Endothelial cell of umbilical vein (primary cell): ENCODE measurements at regions not wholly inside any gene's neighbourhood (a gene's known extent, or its start where the extent isn't known, plus 50 kb on each side); places are given as distances from the start of the nearest gene placed in this dataset.

ENCODE experiments used
- BruUV-seq: library from RNA; stranded (reverse); fragments of 400-500 nt; replicated peaks from 2 replicates; lab custom pipeline; 2021; lab: Mats Ljungman, UMichigan
- CTCF ChIA-PET: fragments of 300-600, 350-600 bp; sonication (Branson Sonifier 250); formaldehyde crosslinking; loops from one replicate; lab custom pipeline; 2021; ENCODE audit warnings: antibody characterized with exemption, inconsistent platforms; lab: Charles Lee
- POLR2A ChIA-PET: fragments of 300-600, 350-600 bp; sonication (Branson Sonifier 250); formaldehyde crosslinking; loops from one replicate; lab custom pipeline; 2021; ENCODE audit warnings: antibody characterized with exemption, inconsistent platforms; lab: Charles Lee
- DNase-seq: peaks from one replicate; pipeline ENCODE4 v3.0.0-alpha.2; 2011; ENCODE audit warnings: low read depth, low spot score
- FAIRE-seq: peaks from 2 replicates; lab custom pipeline; 2011; peaks lifted over from hg19 to GRCh38; lab: Jason Lieb, UNC
- H2AFZ ChIP-seq: 2 replicates; pipeline ENCODE4 v1.6.0; 2012; ENCODE audit warnings: low read depth, low read length, control low read depth, inconsistent platforms
- H3K27ac ChIP-seq: 2 replicates; pipeline ENCODE4 v1.5.1; 2011; ENCODE audit warnings: low read depth, mild to moderate bottlenecking, control low read depth, low read length, moderate library complexity; ENCODE audit not compliant: insufficient read depth
- H3K27me3 ChIP-seq, 2 experiments: 2 replicates each; pipeline versions ENCODE4 v1.6.0 to v1.6.1; 2011; ENCODE audit warnings: low read length in 2 of 2, mixed read lengths in 1 of 2; ENCODE audit not compliant: control insufficient read depth in 2 of 2, insufficient read depth in 2 of 2
- H3K36me3 ChIP-seq, 2 experiments: 2 replicates in 1 of 2; 3 replicates in 1 of 2; pipeline ENCODE4 v1.5.1; 2011; ENCODE audit warnings: low read length in 2 of 2, mild to moderate bottlenecking in 1 of 2, moderate library complexity in 1 of 2; ENCODE audit not compliant: control insufficient read depth in 2 of 2, insufficient read depth in 2 of 2; ENCODE audit errors: extremely low read depth in 1 of 2
- H3K4me1 ChIP-seq: 3 replicates; pipeline ENCODE4 v1.5.1; 2011; ENCODE audit warnings: mild to moderate bottlenecking, low read length; ENCODE audit not compliant: control insufficient read depth, insufficient read depth; ENCODE audit errors: extremely low read depth
- H3K4me2 ChIP-seq: 2 replicates; pipeline ENCODE4 v1.6.1; 2011; ENCODE audit warnings: low read length, control low read depth, mixed read lengths; ENCODE audit not compliant: insufficient read depth
- H3K4me3 ChIP-seq, 3 experiments: fragments of 200-600 bp in 1 of 3; sonication (generic), shearing (Covaris generic) in 1 of 3; replicated peaks in 1 of 3; 2 replicates each; pipeline ENCODE4 v1.5.1; 2011 to 2016; ENCODE audit warnings: control low read depth in 3 of 3, low read length in 3 of 3, mild to moderate bottlenecking in 2 of 3, inconsistent platforms in 1 of 3, low read depth in 1 of 3, moderate library complexity in 1 of 3; ENCODE audit not compliant: insufficient read depth in 1 of 3
- H3K79me2 ChIP-seq: 2 replicates; pipeline ENCODE4 v1.6.0; 2012; ENCODE audit warnings: low read length, inconsistent platforms; ENCODE audit not compliant: control insufficient read depth, insufficient read depth
- H3K9ac ChIP-seq: replicated peaks from 2 replicates; pipeline ENCODE3; 2011; ENCODE audit warnings: low read length, control low read depth; ENCODE audit not compliant: insufficient read depth; ENCODE audit errors: extremely low read depth
- H3K9me1 ChIP-seq: replicated peaks from 3 replicates; pipeline ENCODE4 v1.6.0; 2011; ENCODE audit warnings: mild to moderate bottlenecking, low read length; ENCODE audit not compliant: control insufficient read depth, insufficient read depth; ENCODE audit errors: extremely low read depth
- H3K9me3 ChIP-seq: replicated peaks from 2 replicates; pipeline ENCODE4 v1.5.1; 2012; ENCODE audit warnings: low read length, inconsistent platforms; ENCODE audit not compliant: control insufficient read depth, insufficient read depth
- H4K20me1 ChIP-seq: replicated peaks from 2 replicates; pipeline ENCODE3; 2011; ENCODE audit warnings: mild to moderate bottlenecking, low read length; ENCODE audit not compliant: control insufficient read depth, insufficient read depth; ENCODE audit errors: extremely low read depth
- EZH2 ChIP-seq: IDR thresholded peaks from 2 replicates; pipeline ENCODE4 v1.6.1; 2012; ENCODE audit warnings: borderline replicate concordance, low read depth, mild to moderate bottlenecking, moderate library complexity, low read length, inconsistent platforms; ENCODE audit not compliant: severe bottlenecking
- FOS ChIP-seq: IDR thresholded peaks from 2 replicates; pipeline ENCODE4 v1.6.1; 2011; ENCODE audit warnings: mild to moderate bottlenecking, low read length, moderate library complexity, borderline replicate concordance; ENCODE audit not compliant: insufficient read depth
- GATA2 ChIP-seq: IDR thresholded peaks from 2 replicates; pipeline ENCODE4 v1.7.0; 2011; ENCODE audit warnings: low read depth, mild to moderate bottlenecking, moderate library complexity, mixed read lengths, low read length; ENCODE audit not compliant: insufficient read length, insufficient read depth
- JUN ChIP-seq: IDR thresholded peaks from 2 replicates; pipeline ENCODE4 v1.6.1; 2011; ENCODE audit warnings: borderline replicate concordance, low read depth; ENCODE audit not compliant: insufficient read length, insufficient read depth
- MYC ChIP-seq: IDR thresholded peaks from one replicate; pipeline ENCODE4 v1.6.1; 2011; ENCODE audit warnings: mild to moderate bottlenecking, low read depth, low read length
- POLR2A ChIP-seq: IDR thresholded peaks from 2 replicates; pipeline ENCODE4 v1.6.1; 2012; ENCODE audit warnings: low read depth, mild to moderate bottlenecking, control low read depth, low read length
- POLR2AphosphoS5 ChIP-seq: IDR thresholded peaks from 2 replicates; pipeline ENCODE4 v1.6.1; 2012; ENCODE audit warnings: low read depth, mild to moderate bottlenecking, control low read depth, low read length, moderate library complexity; ENCODE audit not compliant: insufficient read depth
- dilution Hi-C: fragments of 300-500 bp; cut with MboI; formaldehyde crosslinking; loops from one replicate; pipeline ENCODE4 v1.15.0; 2019; ENCODE audit warnings: low sequenced_read_pairs; ENCODE audit not compliant: extremely low pct_ligation_motif_present
- intact Hi-C: fragments of 100-400 bp; cut with micrococcal nuclease; formaldehyde crosslinking; loops from one replicate; pipeline ENCODE4 v1.10.0; 2022
- TF ChIP-seq, protein P1 (sequence below): IDR thresholded peaks from 2 replicates; pipeline ENCODE4 v1.6.1; 2011; ENCODE audit not compliant: insufficient read depth, insufficient read length
- TF ChIP-seq, protein P2 (sequence below), 2 donors: IDR thresholded peaks; 1 replicate in 1 of 2; 2 replicates in 1 of 2; pipeline ENCODE4 v1.5.1; 2011; ENCODE audit warnings: low read length in 2 of 2, mild to moderate bottlenecking in 2 of 2, moderate library complexity in 2 of 2, control low read depth in 1 of 2, inconsistent platforms in 1 of 2, low read depth in 1 of 2; ENCODE audit not compliant: insufficient read depth in 1 of 2; ENCODE audit errors: extremely low read depth in 1 of 2

DNA sequence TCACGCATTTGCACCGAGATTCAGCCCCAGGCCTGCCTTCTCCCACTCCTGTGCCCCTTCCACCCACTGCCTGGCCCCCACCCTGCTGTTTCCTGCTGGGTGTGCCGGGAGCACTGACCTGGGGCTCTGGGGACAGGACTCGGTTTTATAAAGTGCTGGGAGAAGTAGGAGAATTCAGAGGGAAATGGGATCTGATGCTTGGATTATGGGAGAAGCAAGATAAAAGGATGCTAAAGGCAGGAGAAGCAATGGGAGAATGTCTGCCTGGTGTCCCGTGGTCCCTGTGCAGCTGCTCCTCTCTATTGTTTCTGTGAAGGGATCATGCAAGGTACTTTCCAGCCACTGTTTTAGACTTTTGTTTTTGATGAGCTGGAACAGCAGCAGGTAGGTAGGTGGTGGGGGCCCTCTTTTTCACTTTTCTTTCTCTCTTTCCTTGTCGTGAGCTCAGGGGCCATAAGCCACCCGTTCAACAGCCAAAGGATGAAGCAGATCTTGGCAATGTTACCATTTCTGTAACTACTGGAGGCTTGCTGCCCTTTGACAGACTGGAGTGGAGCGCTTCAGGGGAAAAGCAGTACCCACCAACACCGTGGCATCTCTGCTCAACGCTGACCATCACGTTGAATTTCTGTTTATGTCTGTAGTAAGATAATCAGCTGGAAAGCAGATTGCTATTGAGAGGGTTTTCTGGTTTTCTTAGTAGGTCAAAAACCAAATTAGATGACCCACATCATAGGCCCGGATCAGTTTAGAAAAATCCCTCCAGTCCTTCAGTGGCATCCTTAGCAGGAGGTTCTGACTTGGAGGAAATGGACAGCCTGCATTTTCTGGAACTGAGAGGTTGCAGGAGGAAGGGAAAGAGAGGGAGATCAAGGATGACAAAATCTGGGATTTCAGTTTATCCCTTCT is 63.8 kb upstream of the ENPP6 start:
- ChIA-PET CTCF (interaction anchor here (1.6 kb wide), 1 partner anchor 18 kb away, joined by 6 read pairs; no protein-coding TSS in a partner anchor), POLR2A (interaction anchor here (0.6 kb wide), 1 partner anchor 1460 kb away, joined by 7 read pairs; no protein-coding TSS in a partner anchor)
- H4K20me1 ChIP-seq, result no peaks in the 10 kb centered on the region
- no peak for DNase-seq
- no peak overlapping the region for H3K27ac ChIP-seq
- no peak for FAIRE-seq
- no peak overlapping the region for H2AFZ ChIP-seq
- no TSS peak for BruUV-seq
- no peaks in the 10 kb centered on the region for H3K36me3 ChIP-seq
- no peaks in the 10 kb centered on the region for H3K4me1 ChIP-seq
- no peaks in the 10 kb centered on the region for H3K9me1 ChIP-seq
- H3K4me2 ChIP-seq, result no peak overlapping the region
- H3K79me2 ChIP-seq, result no peaks in the 10 kb centered on the region
- no peak overlapping the region for H3K4me3 ChIP-seq
- intact Hi-C loops (no loop called here), dilution Hi-C loops (no loop called here)
- TF ChIP-seq EZH2 (no peak), POLR2A (no peak), JUN (no peak), POLR2AphosphoS5 (no peak), MYC (no peak), GATA2 (no peak), FOS (no peak)
- TF ChIP-seq, protein P1, sequence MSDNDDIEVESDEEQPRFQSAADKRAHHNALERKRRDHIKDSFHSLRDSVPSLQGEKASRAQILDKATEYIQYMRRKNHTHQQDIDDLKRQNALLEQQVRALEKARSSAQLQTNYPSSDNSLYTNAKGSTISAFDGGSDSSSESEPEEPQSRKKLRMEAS, result no peak
- TF ChIP-seq, protein P2, sequence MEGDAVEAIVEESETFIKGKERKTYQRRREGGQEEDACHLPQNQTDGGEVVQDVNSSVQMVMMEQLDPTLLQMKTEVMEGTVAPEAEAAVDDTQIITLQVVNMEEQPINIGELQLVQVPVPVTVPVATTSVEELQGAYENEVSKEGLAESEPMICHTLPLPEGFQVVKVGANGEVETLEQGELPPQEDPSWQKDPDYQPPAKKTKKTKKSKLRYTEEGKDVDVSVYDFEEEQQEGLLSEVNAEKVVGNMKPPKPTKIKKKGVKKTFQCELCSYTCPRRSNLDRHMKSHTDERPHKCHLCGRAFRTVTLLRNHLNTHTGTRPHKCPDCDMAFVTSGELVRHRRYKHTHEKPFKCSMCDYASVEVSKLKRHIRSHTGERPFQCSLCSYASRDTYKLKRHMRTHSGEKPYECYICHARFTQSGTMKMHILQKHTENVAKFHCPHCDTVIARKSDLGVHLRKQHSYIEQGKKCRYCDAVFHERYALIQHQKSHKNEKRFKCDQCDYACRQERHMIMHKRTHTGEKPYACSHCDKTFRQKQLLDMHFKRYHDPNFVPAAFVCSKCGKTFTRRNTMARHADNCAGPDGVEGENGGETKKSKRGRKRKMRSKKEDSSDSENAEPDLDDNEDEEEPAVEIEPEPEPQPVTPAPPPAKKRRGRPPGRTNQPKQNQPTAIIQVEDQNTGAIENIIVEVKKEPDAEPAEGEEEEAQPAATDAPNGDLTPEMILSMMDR (IDR thresholded peaks at IDR 0.05; ENCODE audit: extremely low read depth in 1 of 2, insufficient read depth in 1 of 2, low read depth in 1 of 2, low read length in 2 of 2), result no peak
- H3K9me3 ChIP-seq, result no peaks in the 10 kb centered on the region
- no peak overlapping the region for H3K9ac ChIP-seq
- H3K27me3 ChIP-seq, result no peaks in the 10 kb centered on the region
